ENCODE measurements at regions not wholly inside any gene's neighbourhood (a gene's known extent, or its start where the extent isn't known, plus 50 kb on each side); places are given as distances from the start of the nearest gene placed in this dataset.

DNA sequence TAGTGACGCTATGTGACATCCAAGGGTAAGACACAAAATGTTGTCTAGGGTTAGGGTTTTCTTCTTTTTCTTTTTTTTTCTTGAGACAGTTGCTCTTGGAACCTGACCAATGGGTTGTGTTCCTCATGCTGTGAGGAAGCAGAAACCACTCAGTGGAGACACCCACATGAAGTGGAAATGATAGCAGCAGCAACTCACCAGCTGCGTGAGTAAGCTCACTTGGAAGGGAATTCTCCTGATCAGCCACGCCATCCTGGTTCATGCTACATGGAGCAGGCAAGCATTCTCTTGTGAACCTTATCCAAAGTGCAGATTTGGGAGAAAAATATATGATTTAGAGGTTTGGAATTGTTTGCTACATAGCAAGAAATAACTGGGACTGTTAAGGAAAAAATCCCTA is 863.7 kb downstream of the EPHA4 start (continued):
- TF ChIP-seq, protein P1, sequence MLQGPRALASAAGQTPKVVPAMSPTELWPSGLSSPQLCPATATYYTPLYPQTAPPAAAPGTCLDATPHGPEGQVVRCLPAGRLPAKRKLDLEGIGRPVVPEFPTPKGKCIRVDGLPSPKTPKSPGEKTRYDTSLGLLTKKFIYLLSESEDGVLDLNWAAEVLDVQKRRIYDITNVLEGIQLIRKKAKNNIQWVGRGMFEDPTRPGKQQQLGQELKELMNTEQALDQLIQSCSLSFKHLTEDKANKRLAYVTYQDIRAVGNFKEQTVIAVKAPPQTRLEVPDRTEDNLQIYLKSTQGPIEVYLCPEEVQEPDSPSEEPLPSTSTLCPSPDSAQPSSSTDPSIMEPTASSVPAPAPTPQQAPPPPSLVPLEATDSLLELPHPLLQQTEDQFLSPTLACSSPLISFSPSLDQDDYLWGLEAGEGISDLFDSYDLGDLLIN (CRISPR knock-in tag; IDR thresholded peaks at IDR 0.05; ENCODE audit: borderline replicate concordance): no peak
- TF ChIP-seq, protein P2, sequence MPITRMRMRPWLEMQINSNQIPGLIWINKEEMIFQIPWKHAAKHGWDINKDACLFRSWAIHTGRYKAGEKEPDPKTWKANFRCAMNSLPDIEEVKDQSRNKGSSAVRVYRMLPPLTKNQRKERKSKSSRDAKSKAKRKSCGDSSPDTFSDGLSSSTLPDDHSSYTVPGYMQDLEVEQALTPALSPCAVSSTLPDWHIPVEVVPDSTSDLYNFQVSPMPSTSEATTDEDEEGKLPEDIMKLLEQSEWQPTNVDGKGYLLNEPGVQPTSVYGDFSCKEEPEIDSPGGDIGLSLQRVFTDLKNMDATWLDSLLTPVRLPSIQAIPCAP (CRISPR knock-in tag; IDR thresholded peaks at IDR 0.05; ENCODE audit: low read depth): no peak
- TF ChIP-seq ZNF678 (CRISPR knock-in tag; IDR thresholded peaks at IDR 0.05): no peak

DNA sequence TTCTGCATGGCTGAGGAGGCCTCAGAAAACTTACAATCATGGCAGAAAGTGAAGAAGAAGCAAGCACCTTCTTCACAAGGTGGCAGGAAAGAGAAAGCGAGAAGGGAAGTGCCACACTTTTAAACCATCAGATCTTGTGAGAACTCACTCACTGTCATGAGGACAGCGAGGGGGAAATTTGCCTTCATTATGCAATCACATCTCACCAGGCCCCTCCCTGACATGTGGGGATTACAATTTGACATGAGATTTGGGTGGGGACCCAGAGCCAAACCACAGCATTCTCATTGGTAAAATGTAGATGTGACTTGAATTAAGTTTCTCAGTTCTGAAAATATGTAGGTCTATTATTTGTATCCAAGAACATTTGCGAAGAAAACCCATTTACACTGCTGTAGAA is 854.8 kb downstream of the EPHA4 start:
- no peak for FAIRE-seq
- CTCF ChIA-PET (ENCODE audit: low intra/inter-chr PET ratio, low total read pairs): no interaction called here
- intact Hi-C loops (cut with micrococcal nuclease; ENCODE audit: unreplicated experiment): no loop called here

More for the DNA sequence above, 854.8 kb downstream of the EPHA4 start:
- Histone ChIP-seq H3K27ac (ENCODE audit: extremely low read length, insufficient read depth, low read length) (no peak overlapping the region), H3K9me3 (ENCODE audit: low read length) (peaks cover 85% of the 10 kb centered on the region), H2AFZ (ENCODE audit: low read length) (no peak overlapping the region), H3K4me3 (replicated peaks in 1 of 3; ENCODE audit: insufficient read depth in 1 of 3, low read depth in 2 of 3, low read length in 3 of 3) (no peak overlapping the region), H3K79me2 (ENCODE audit: insufficient read depth, low read length) (no peaks in the 10 kb centered on the region), H3K36me3 (replicated peaks in 1 of 2; ENCODE audit: control insufficient read depth in 1 of 2, insufficient read depth in 2 of 2, low read length in 2 of 2) (no peaks in the 10 kb centered on the region), H3K27me3 (ENCODE audit: control insufficient read depth in 1 of 2, insufficient read depth in 2 of 2, low read length in 2 of 2) (no peaks in the 10 kb centered on the region; a peak in 1 of 5 replicates), H3K9ac (ENCODE audit: insufficient read depth, low read depth, low read length) (no peak overlapping the region), H3K4me2 (ENCODE audit: low read depth, low read length) (no peak overlapping the region), H4K20me1 (ENCODE audit: insufficient read depth, low read length) (no peaks in the 10 kb centered on the region), H3K4me1 (ENCODE audit: insufficient read depth, low read length) (no peaks in the 10 kb centered on the region)
- POLR2A ChIA-PET: no interaction called here
- in situ Hi-C loops (cut with HindIII; ENCODE audit: extremely low pct_ligation_motif_present, low pct_unique_long_range_greater_than_20kb): no loop called here
- WGBS (ENCODE audit: low lambda C conversion rate): 2% methylated on average over 3 of the region's 3 CpGs
- DNase-seq (ENCODE audit: low spot score) (no peak), ATAC-seq (no peak)
- BruUV-seq (replicated peaks): no TSS peak
- TF ChIP-seq MAFF (IDR thresholded peaks at IDR 0.05; ENCODE audit: low read depth, low read length): no peak
- no peak for TF ChIP-seq ZNF563 (CRISPR knock-in tag; IDR thresholded peaks at IDR 0.05)
- TF ChIP-seq, protein P3, sequence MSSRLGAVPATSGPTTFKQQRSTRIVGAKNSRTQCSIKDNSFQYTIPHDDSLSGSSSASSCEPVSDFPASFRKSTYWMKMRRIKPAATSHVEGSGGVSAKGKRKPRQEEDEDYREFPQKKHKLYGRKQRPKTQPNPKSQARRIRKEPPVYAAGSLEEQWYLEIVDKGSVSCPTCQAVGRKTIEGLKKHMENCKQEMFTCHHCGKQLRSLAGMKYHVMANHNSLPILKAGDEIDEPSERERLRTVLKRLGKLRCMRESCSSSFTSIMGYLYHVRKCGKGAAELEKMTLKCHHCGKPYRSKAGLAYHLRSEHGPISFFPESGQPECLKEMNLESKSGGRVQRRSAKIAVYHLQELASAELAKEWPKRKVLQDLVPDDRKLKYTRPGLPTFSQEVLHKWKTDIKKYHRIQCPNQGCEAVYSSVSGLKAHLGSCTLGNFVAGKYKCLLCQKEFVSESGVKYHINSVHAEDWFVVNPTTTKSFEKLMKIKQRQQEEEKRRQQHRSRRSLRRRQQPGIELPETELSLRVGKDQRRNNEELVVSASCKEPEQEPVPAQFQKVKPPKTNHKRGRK (CRISPR knock-in tag; IDR thresholded peaks at IDR 0.05): no peak
- no peak for TF ChIP-seq PTBP1 (IDR thresholded peaks at IDR 0.05; ENCODE audit: low read depth, low read length, poor library complexity, severe bottlenecking)
- no peak for TF ChIP-seq ZNF350 (CRISPR knock-in tag; IDR thresholded peaks at IDR 0.05; ENCODE audit: borderline replicate concordance, low read depth)
- no peak for TF ChIP-seq ZNF567 (CRISPR knock-in tag; IDR thresholded peaks at IDR 0.05; ENCODE audit: borderline replicate concordance)
- no peak for TF ChIP-seq FOXJ3 (CRISPR knock-in tag; IDR thresholded peaks at IDR 0.05; ENCODE audit: borderline replicate concordance)
- TF ChIP-seq NBN (conservative IDR thresholded peaks at IDR 0.05): no peak
